CD4-positive, alpha-beta T cell treated with Interleukin-10 for 1 hour (primary cell): ENCODE measurements at regions not wholly inside any gene's neighbourhood (a gene's known extent, or its start where the extent isn't known, plus 50 kb on each side); places are given as distances from the start of the nearest gene placed in this dataset.

Source experiments
- DNase-seq: peaks from one replicate; pipeline ENCODE4 v3.0.0-alpha.2; 2020

DNA sequence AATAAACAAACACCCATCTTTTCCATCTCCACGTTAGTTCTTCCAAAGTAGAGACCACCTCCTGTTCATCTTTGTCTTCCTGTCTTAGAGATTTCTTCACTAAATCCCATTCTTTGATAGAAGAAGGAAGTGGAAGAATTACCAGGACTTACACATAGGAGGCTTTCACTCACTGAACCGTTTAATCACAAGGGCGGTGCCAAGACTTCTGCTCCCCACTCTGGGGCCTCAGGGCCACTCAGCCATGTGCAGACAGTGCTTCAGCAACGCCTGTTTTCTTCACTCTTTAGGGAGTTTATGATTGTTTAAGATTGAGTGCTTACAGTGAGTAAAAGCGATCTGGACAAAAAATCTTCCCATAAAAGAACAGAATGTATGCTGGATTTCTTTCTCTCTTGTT, 63.9 kb upstream of the SORCS3 start:
- DNase-seq: no peak

DNA sequence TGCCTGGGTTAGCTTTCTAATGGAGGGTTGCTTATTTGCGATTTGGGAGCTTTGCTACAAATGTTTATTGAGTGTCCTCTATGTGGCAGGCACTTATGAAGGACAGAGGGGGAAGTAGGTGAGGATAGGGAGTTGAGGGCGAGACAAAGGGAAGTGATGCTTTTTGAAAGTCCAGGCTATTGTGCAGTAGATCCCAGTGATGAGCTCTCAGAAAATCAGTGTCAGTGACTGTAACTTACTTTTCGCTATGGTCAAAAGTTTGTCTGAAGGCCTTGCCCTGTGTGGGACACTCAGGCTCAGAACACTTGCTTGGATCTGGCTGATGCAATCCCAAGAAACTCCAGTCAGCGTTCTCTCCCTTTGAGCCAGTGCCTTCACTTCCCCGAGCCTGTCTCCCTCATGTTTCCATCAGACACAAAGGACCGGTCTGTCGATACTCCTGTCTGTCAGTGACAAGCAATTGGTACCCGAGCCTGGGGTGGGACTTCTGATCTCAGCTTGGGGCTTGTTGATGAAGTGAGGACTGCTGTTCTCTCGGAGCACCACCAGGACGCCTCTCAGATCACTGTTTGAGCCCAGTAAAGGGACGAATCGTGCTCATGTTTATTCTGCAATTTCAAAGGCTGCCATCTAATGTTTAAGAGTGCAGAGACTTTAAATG, 63.1 kb upstream of the SORCS3 start:
- DNase-seq: no peak

DNA sequence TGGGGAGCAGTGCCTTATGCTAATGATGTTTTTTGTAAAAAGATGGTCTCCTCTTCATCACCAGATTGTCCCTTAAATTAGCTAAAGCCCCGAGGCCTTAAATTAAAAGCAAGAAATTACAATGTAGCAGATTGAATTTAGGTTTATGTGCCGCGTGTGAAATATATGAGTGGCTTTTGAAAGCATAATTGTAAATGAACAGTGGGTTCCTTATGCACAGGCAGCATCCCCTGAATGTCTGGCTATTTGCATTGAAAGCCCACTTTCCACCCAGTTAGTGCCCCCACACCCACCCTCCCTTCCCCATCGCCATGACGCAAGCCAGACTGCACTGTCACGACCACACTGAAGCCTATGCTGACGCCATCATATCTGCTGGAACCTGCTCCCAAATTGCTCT, 62.4 kb upstream of the SORCS3 start:
- DNase-seq: no peak

DNA sequence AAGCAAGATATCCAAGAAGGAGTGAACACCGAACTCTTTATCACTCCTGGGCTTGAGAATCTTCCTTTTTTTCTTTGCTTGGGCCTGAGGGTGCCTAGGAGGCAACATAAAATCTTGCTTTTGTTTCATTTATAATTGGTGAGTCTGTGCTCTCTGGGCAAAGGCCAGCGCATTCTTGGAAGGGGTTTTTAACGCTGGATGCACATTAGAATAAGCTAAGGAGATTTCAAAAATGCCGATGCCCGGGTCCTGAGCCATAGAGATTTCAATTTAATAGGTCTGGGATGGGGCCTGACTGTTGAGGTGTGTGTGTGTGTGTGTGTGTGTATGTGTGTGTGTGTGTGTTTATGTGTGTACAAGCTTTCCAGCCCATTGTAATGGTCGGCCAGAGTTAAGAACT, 62.0 kb upstream of the SORCS3 start:
- DNase-seq: no peak

DNA sequence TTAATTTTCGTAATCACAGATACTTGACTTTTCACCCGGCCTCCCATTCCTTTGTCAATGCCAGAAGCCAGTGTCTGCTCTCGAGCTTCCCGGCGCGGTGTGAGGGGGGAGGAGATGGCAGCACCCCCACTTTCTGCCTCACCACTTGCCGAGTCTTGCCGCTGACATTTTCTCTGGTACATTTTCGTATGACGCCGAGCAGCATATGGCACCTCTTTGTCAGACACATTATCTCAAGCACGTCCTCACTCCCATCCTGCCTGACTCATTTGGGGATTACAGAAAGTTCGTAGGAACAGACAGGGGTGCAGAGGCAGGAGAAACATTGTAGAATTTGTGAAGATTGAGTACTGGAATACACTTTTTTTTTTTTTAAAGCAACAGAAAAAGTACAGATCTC, 60.8 kb upstream of the SORCS3 start:
- DNase-seq: no peak

DNA sequence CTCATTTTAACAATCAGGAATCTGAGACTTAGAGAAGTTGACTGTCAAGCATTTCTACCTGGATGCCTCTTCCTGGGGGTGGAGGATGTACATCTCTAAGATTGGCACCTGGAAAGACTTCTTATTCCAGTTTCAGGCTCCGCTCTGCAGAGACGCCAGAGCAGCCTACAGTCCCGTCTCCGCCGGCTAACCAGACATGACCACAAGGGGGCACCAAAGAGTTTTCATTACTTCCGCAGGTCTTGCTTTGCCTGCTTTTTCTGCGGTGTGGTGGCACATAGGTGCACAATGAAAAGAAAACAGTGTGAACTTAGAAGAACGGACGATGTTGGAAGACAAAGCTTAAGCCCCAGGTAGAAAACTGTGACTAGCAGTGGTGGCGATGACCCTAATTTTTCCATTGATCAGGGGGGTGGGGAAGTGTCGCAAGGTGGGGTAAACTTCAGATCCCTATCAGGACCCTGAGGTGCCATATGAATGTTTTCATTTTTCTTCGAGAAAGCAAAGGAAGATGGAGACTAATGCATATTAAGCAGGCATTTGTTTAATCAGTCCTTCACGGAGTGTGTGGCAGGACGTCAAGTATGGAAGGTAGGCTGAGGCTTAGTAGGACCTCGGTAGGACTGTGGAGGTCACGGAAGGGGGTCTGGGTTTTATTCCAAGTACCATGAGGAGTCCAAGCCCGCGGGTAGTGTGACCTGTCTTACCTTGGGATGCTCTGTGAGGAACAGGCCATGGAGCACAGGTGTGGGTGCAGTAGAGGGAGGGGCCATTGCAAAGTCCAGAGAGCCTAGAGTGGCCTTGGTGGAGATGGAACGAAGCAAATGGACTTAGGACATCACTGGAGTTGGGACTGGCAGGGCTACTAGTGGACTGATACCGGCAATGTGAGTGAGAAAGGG, 60.1 kb upstream of the SORCS3 start:
- DNase-seq: peak; percentile 69

DNA sequence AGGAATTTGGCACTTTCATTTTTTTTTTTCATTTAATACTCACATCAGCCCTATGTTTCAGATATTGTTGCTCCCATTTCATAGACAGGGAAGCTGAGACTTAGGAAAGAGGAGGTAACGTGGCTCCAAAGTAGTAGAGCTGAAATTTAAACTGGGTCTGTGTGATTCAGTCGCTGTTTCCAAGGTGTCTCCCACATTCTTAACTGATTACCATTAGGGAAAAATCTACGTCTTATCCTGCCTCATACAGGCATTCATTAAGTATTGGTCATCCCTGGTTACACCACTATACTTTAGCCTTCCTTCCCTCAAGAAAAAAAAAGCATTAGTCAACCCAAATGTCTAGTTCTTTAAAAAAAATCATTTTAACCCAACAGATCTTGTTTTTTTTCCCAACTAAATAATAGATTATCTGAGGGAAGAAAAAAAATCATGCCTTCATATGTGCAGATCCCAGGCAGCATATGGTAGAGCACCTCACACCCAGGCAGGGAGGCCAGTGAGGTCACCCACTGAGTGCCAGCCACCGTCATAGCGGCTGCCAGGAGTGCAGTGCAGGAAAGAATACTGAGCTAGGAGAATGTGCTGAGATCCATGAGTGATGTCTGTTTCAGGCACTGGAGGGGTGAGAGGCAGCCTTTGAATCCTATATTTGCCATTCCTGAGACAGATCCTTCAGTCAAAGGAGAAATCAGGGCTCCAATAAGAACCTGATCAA, 59.0 kb upstream of the SORCS3 start:
- DNase-seq: no peak

DNA sequence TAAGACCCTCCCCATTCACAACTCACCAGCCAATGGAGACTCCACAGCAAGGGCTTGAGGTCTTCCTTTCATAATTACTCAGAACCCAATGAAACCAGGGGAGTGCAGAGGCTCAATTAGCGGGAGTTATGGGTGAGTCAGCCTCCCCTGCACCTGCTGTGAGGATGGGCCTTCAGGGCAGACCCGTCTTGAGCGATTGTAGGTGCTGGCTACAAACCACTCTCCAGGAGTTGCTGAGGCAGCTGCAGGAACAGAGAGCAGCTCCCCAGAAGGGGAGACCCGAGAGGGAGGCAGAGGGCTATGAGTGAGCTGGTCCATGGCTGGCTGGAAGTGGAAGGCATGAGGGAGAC, 58.5 kb upstream of the SORCS3 start:
- DNase-seq: no peak

DNA sequence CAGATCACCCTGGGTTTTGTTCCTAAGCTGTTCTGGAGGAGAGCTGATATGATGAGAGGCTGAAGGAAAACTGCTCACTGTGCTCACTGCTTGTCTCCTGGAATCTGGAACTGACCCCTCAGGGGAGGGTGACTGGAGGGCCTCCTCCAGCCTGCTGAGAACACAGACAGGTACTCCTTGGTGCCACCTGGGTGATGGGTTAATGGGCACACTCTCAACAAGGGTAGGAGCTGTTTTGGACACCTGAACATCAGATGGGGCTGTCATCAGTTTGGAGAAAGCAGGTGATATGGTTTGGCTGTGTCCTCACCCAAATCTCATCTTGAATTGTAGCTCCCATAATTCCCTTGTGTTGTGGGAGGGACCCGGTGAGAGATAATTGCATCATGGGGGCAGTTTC, 58.1 kb upstream of the SORCS3 start:
- no peak for DNase-seq

DNA sequence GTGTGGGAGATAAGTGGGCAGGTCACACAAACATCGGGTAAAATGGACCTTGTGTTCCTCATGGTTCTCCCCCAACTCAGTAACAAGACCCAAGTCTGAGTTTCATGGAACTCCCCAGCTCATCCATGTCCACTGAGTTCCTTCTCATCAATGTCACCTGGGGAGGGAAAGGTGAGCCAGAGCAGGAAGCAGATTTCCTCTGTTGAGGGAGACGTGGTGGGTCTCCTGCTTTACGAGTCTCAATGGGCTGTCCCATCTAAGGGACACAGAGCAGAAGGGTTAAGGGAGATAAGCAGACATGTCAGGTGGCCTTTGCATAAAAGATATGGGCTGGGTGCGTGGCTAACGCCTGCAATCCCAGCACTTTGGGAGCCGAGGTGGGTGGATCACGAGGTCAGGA, 56.5 kb upstream of the SORCS3 start:
- DNase-seq: no peak

DNA sequence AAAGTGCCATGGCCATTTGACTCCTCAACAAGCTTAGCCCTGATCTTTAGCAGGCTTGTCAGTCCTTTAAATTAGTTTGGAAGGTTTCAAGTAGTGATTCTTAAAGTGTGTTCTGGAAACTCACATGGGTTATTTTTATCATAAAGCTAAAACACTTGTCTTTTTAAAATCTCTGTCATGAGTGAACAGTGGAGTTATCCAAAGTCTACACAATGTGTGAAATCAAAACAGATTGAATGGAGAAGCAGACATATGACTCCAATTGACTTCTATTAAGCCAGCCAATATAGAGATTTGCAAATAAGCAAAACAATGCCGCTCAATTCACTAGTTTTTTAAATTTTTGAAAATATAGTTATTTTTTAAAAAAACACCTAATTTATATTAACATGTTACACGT, 53.3 kb upstream of the SORCS3 start:
- DNase-seq: no peak

DNA sequence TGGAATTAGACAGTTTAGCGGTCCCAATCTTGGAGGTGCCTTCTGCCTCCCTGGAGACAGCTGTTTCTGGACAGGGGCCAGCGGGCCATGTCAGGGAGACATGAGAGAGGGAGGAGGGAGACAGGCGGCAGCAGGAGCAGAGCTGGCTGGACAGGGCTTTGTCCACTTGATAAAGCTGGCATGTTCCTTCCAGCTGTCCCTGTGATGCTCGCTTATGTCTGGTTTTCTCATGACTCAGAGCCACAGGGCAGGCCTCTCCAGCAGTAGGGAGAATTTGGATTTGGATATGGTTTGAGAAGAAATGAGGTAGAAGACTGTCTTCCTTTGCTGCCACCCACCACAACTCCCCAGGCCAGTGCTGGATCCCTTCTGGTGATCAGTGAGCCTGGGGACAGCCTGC, 51.7 kb upstream of the SORCS3 start:
- DNase-seq: no peak

DNA sequence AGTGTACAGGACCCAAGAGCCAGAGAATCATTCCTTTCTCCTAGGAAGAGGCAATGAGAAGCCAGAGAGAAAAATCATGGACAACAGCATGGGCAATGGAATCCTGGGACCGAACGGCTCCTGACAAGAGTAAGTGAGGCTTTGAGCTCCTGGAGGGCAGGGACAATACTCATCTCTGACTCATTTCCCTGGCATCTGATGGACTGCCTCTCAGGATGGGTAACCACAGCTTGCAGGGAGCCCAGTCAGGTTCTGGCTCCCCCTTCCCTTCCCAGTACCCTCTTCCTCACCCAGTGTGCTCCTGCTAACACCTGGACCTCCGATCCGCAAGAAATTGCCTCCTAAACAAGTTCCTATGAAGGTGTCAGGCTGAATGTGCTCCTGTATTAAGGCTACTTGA, 51.2 kb upstream of the SORCS3 start:
- no peak for DNase-seq
